Endothelial cell of hepatic sinusoid (primary cell): ENCODE measurements at regions not wholly inside any gene's neighbourhood (a gene's known extent, or its start where the extent isn't known, plus 50 kb on each side); places are given as distances from the start of the nearest gene placed in this dataset.

ENCODE experiments used
- in situ Hi-C: cut with HindIII; loops from 2 replicates; pipeline ENCODE4 v1.10.0; 2017; ENCODE audit warnings: low sequenced_read_pairs

DNA sequence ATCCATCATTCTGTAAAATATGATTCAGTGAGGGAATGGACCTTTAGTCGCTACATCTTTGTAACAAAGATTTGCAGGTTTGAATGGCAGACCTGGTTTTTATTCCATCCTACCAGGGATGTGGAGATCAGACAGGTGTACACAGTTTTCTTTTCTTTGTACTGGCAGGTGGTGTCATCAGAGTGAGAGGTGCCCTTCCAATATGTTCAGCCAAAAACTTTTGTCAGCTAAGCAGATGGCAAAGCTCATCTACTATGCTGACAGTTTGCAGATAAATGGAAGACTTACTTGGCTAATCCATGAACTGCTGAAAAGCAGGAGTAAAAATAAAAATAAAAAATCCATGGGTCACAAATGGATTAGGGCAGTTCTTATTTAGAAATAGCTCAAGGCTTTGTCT lies 185.5 kb upstream of the DOK6 start:
- in situ Hi-C loops, result no loop called here

DNA sequence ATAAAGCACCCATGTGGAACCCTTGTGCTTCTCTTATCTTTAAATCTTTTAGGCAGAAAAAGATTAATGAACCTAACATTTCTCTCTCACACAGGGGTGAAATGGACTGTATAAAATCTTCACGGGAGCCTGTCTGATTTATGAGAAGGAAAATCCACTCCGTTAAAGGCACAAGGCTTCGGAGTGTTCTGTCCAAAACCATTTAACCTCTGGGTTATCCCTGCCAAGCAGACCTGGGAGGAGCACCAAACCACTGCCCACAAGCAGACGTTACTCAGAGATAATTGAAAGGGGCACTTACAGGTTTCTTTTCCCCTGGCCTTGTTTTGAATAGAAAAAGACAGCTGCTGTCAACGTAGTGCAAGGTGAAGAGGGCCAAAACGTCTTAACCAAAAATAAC lies 184.4 kb upstream of the DOK6 start:
- in situ Hi-C loops, result no loop called here

- in situ Hi-C loops, result no loop called here
These were observed 183.3 kb upstream of the DOK6 start for GRCh38 chr18:69217196-69218000.

DNA sequence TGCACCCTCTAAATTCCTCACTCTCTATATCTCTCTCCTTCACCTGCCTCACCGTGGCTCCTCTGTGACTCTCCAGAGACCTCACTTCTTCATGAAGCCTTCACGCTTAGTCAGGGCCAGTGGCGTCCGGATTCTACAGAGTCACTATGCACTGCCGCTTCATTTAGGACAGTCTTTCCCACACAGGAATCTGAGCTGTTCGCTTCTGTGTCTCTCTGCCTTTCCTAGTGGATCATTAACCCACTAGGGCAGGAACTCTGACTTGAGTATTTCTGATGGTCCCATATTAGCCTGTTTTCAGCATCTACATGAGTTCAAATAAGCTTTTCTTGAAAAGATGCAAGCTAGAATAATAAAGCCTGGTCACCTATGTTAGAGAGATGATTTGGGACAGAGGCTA lies 180.2 kb upstream of the DOK6 start:
- in situ Hi-C loops, result no loop called here

DNA sequence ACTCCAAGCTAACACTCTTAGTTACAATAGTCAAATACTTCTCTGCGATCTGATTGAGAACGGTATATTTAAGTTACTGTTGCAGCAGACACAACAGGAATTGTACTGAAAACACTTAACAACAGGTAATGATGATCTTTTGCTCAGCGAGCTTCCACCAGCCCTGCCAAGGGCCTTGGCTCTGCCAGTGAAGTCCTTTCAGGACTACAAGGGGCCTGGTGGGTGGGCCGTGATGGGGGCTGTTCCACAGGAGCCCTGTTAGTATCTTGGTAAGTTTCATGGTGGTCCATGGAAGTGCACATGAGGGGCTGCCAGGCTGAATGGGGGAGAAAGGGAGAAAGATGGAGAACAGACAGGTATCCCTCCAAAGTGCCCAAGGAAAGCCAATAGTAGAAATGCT lies 178.6 kb upstream of the DOK6 start:
- in situ Hi-C loops, result no loop called here

- in situ Hi-C loops, result no loop called here
These were observed 173.7 kb upstream of the DOK6 start for GRCh38 chr18:69226971-69227370.

DNA sequence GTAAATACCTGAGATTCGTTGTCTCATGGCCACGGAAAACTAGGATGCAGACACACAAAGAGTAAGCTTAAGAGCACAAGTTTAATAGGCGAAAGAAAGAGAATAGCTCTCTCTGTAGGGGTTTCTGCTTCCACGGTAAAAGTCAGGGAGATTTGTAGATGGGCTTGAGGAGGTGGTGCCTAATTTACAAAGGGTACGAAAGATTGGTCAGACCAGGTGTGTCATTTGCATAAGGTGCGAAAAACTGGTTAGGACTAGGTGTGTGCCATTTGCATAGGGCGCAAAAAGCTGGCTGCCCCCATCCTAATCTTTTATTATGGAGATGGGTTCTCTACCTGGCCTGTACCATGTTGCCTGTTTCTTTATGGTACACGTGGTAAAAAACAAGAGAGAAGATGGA lies 170.5 kb upstream of the DOK6 start:
- in situ Hi-C loops, result no loop called here

DNA sequence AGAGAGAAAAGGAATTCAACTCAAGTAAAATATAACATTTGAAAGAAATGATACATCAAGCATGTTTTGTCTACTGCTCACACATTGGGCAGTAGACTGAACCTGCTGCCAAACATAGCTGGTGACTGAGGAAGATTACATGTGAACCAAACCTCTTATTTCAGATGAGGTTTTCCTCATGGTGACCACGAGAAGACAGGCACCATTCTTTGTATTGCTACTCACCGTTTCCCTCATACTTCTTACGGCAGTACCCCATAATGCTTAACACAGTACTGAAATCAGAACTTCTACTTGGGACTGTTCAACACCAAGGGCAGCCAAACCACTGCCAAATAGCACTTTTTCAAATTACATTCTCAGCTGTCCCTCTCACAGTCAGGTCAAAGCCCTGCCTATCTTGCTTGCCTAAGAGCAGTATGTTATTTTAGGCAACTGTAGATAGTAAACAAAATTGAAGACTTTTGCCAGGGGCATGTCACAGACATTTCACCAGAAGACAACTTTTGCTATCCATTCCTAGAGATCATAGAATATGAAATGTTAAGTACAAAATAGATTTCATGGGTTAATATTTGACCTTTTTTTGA lies 167.1 kb upstream of the DOK6 start:
- in situ Hi-C loops, result no loop called here

GRCh38 chr18:69239849-69240674 lies 160.6 kb upstream of the DOK6 start:
- in situ Hi-C loops, result no loop called here

DNA sequence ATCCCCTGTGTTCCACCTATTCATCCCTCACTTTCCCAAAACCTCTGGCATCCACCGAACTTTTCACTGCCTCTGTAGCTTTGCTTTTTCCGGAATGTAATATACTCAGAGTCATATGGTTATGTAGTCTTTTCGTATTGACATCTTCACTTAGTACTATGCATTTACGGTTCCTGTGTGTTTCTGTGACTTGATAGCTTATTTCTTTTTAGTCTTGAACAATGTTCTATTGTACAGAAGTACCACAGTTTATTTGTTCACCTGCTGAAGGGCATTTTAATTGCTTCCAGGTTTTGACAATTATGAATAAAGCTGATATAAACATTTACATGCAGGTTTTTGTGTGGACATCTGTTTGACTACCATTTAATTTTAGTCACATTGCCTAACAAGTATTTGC lies 154.7 kb upstream of the DOK6 start:
- in situ Hi-C loops, result no loop called here

- in situ Hi-C loops, result no loop called here
These were observed 150.2 kb upstream of the DOK6 start for GRCh38 chr18:69250305-69251151.

- in situ Hi-C loops, result no loop called here
These were observed 142.7 kb upstream of the DOK6 start for GRCh38 chr18:69257861-69258458.

GRCh38 chr18:69259282-69259681 lies 141.4 kb upstream of the DOK6 start:
- in situ Hi-C loops, result no loop called here

DNA sequence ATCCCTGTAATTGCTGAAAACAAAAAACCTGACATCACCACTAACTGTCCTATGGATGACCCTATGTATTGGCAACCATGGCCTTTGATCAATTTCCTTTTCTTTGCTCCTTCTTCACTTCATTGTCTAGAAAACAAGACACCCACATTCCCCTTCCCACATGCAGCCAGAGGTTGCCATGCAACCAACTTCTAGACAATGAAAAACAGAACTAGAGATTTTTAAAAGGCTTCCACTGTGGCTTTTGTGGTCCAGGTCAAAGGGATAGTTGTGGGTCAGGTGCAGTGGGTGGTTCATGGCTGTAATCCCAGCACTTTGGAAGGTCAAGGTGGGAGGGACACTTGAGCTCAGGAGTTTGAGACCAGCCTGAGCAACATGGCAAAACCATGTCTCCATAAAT lies 139.3 kb upstream of the DOK6 start:
- in situ Hi-C loops, result no loop called here

DNA sequence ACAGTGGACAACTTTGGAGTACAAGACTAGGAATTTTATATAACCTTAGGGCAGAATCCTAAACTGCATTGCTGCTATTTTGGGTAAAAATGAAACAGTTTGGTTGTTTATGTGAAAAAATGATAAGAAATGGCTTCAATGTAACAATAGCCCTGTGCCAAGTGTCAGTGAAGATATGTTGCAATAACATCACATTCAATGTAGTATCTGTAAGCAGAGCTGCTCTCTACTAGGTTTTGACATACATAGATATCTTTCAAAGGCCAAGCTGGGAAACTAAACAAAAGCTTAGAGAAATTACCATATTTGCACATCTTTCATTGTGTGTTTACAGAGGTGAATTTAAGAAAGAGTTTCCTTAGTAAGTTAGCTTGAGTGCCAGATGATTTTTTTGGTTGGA lies 135.0 kb upstream of the DOK6 start:
- in situ Hi-C loops, result no loop called here

GRCh38 chr18:69267895-69268294 lies 132.8 kb upstream of the DOK6 start:
- in situ Hi-C loops, result no loop called here

DNA sequence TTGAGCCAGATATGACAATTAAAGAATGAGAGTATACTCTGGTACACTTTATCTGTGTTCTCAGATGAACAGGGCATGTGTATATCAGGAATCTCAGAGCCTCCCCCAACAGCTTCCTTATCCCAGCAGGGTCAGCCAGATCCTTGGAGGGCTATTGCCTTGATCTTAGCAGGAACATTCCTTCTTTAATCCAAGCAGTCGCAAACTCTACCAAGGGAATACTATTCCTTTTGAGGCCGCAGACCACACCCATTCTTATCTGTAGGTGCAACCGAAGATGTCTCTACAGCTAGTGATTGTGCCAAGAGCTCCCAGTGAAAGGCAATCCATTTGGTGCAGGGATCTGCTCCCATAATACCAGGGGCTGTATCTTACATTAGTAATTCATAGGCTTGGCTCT lies 118.3 kb upstream of the DOK6 start:
- in situ Hi-C loops, result no loop called here

GRCh38 chr18:69291044-69291443 lies 109.6 kb upstream of the DOK6 start:
- in situ Hi-C loops, result no loop called here

- in situ Hi-C loops, result no loop called here
These were observed 108.9 kb upstream of the DOK6 start for GRCh38 chr18:69291755-69292154.

DNA sequence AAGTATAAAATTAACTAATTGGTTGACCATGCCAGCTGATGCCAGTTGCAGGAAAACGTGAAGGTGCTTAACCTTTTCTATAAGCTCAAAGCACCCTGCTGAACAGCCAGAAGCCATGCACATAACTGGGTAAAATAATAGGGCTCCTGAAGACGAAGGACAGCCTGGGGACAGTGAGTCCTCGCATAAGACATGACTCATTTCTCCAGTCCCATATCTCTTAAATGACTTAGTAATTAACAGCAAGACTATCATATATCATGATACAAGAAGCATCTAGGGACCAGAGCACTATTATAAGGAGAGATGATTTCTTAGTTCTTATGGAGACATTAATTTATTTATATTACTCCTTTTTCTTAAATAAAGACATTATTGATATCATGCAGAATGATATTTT lies 100.5 kb upstream of the DOK6 start:
- in situ Hi-C loops, result no loop called here

- in situ Hi-C loops, result no loop called here
These were observed 92.1 kb upstream of the DOK6 start for GRCh38 chr18:69308619-69309018.
